Endodermal cell (in vitro differentiated cells): ENCODE measurements at regions not wholly inside any gene's neighbourhood (a gene's known extent, or its start where the extent isn't known, plus 50 kb on each side); places are given as distances from the start of the nearest gene placed in this dataset.

Source experiments
- DNase-seq: peaks from one replicate; pipeline ENCODE4 v3.0.0-alpha.2; 2017
- H3K27ac ChIP-seq: 2 replicates; pipeline ENCODE4 v1.5.1; 2013; ENCODE audit warnings: mild to moderate bottlenecking, low read depth, low read length, moderate library complexity
- H3K27me3 ChIP-seq: 2 replicates; pipeline ENCODE4 v1.6.1; 2013; ENCODE audit warnings: mild to moderate bottlenecking, low read length, moderate library complexity; ENCODE audit not compliant: insufficient read depth, control insufficient read depth, poor library complexity, severe bottlenecking
- H3K36me3 ChIP-seq: 2 replicates; pipeline ENCODE4 v1.7.0; 2013; ENCODE audit warnings: mild to moderate bottlenecking, low read length, moderate library complexity; ENCODE audit not compliant: control insufficient read depth, insufficient read depth
- H3K4me1 ChIP-seq: one replicate; pipeline ENCODE4 v1.7.0; 2013; ENCODE audit warnings: low read length; ENCODE audit not compliant: control insufficient read depth, insufficient read depth
- H3K4me3 ChIP-seq: 2 replicates; pipeline ENCODE4 v1.5.1; 2013; ENCODE audit warnings: mild to moderate bottlenecking, low read length, moderate library complexity
- H3K9ac ChIP-seq: 2 replicates; pipeline ENCODE4 v1.6.1; 2013; ENCODE audit warnings: mild to moderate bottlenecking, low read length, moderate library complexity; ENCODE audit not compliant: poor library complexity, severe bottlenecking; ENCODE audit errors: extremely low read depth
- H3K9me3 ChIP-seq: 2 replicates; pipeline ENCODE4 v1.6.1; 2013; ENCODE audit warnings: mild to moderate bottlenecking, low read length, moderate library complexity; ENCODE audit not compliant: control insufficient read depth
- H3K27ac Mint-ChIP-seq: 2 replicates; pipeline ENCODE4 v1.8.0; 2020; ENCODE audit warnings: mixed read lengths
- H3K27me3 Mint-ChIP-seq: 2 replicates; pipeline ENCODE4 v1.8.0; 2021; ENCODE audit warnings: mild to moderate bottlenecking, mixed read lengths; ENCODE audit not compliant: insufficient read depth
- H3K36me3 Mint-ChIP-seq: 2 replicates; pipeline ENCODE4 v1.8.0; 2020; ENCODE audit warnings: low read depth, mixed read lengths
- H3K4me1 Mint-ChIP-seq: 2 replicates; pipeline ENCODE4 v1.8.0; 2020; ENCODE audit warnings: mixed read lengths
- H3K4me3 Mint-ChIP-seq: 2 replicates; pipeline ENCODE4 v1.8.0; 2020; ENCODE audit warnings: mild to moderate bottlenecking, moderate library complexity, mixed read lengths
- H3K9me3 Mint-ChIP-seq: 2 replicates; pipeline ENCODE4 v1.8.0; 2020; ENCODE audit warnings: mild to moderate bottlenecking, mixed read lengths
- CTCF ChIP-seq: fragments of 200-600 bp; sonication (generic); conservative IDR thresholded peaks from 2 replicates; pipeline ENCODE4 v1.5.0; 2021; ENCODE audit warnings: antibody characterized with exemption, mild to moderate bottlenecking
- WGBS, 2 experiments: methylation state at CpG; one replicate each; pipeline versions ENCODE4 v1.1.5 to v1.1.7; 2013; ENCODE audit warnings: missing lambda C conversion rate in 2 of 2, mixed read lengths in 1 of 2; ENCODE audit not compliant: insufficient coverage in 1 of 2, insufficient read length in 1 of 2; 5-methylcytosine and 5-hydroxymethylcytosine counted together

GRCh38 chr5:27612161-27612560 lies 573.8 kb upstream of the CDH9 start:
- no peaks in the 10 kb centered on the region for H3K9me3 ChIP-seq
- H3K27ac ChIP-seq = no peak overlapping the region
- Mint-ChIP-seq H3K36me3 (no peaks in the 10 kb centered on the region), H3K4me3 (no peak overlapping the region), H3K9me3 (no peaks in the 10 kb centered on the region), H3K4me1 (no peaks in the 10 kb centered on the region), H3K27me3 (no peaks in the 10 kb centered on the region), H3K27ac (no peak overlapping the region)
- no peaks in the 10 kb centered on the region for H3K27me3 ChIP-seq
- H3K4me1 ChIP-seq = no peaks in the 10 kb centered on the region
- DNase-seq = no peak
- WGBS, 2 experiments = no CpG with 5 or more reads among the region's 3 CpGs
- no peak overlapping the region for H3K9ac ChIP-seq
- no peaks in the 10 kb centered on the region for H3K36me3 ChIP-seq
- TF ChIP-seq CTCF = no peak
- H3K4me3 ChIP-seq = no peak overlapping the region

- WGBS, 2 experiments = 85 to 91% methylated on average over 3 of the region's 3 CpGs
Measured at GRCh38 chr5:27608992-27609391, 570.6 kb upstream of the CDH9 start.

GRCh38 chr5:27598576-27598975 lies 560.2 kb upstream of the CDH9 start:
- Mint-ChIP-seq H3K4me1 (no peaks in the 10 kb centered on the region), H3K27me3 (no peaks in the 10 kb centered on the region), H3K27ac (no peak overlapping the region), H3K9me3 (no peaks in the 10 kb centered on the region), H3K4me3 (no peak overlapping the region), H3K36me3 (no peaks in the 10 kb centered on the region)
- no peak for DNase-seq
- Histone ChIP-seq H3K9ac (no peak overlapping the region), H3K9me3 (no peaks in the 10 kb centered on the region), H3K36me3 (no peaks in the 10 kb centered on the region), H3K4me3 (no peak overlapping the region), H3K27me3 (no peaks in the 10 kb centered on the region), H3K4me1 (no peaks in the 10 kb centered on the region), H3K27ac (no peak overlapping the region)
- TF ChIP-seq CTCF = no peak

More at GRCh38 chr5:27608992-27609391, 570.6 kb upstream of the CDH9 start:
- no peak for DNase-seq
- H3K36me3 ChIP-seq = no peaks in the 10 kb centered on the region
- no peaks in the 10 kb centered on the region for H3K27me3 Mint-ChIP-seq
- no peak for TF ChIP-seq CTCF
- no peak overlapping the region for H3K4me3 Mint-ChIP-seq
- H3K27me3 ChIP-seq = no peaks in the 10 kb centered on the region
- H3K27ac Mint-ChIP-seq = no peak overlapping the region
- no peak overlapping the region for H3K4me3 ChIP-seq
- no peaks in the 10 kb centered on the region for H3K9me3 ChIP-seq
- H3K4me1 ChIP-seq = no peaks in the 10 kb centered on the region
- H3K9ac ChIP-seq = no peak overlapping the region
- no peaks in the 10 kb centered on the region for H3K36me3 Mint-ChIP-seq
- no peaks in the 10 kb centered on the region for H3K4me1 Mint-ChIP-seq
- H3K27ac ChIP-seq = no peak overlapping the region
- no peaks in the 10 kb centered on the region for H3K9me3 Mint-ChIP-seq
